Stimulated activated CD8-positive, alpha-beta memory T cell treated with anti-CD3 and anti-CD28 coated beads, Interleukin-4, amount 100 ng/mL, for 48 hours (primary cell): ENCODE measurements at regions not wholly inside any gene's neighbourhood (a gene's known extent, or its start where the extent isn't known, plus 50 kb on each side); places are given as distances from the start of the nearest gene placed in this dataset.

Source experiments
- DNase-seq: peaks from one replicate; pipeline ENCODE4 v3.0.0-alpha.2; 2020

- no peak for DNase-seq
Measured at GRCh38 chr10:130435961-130436360, 299.8 kb downstream of the GLRX3 start.

- no peak for DNase-seq
Measured at GRCh38 chr10:130438861-130439260, 302.7 kb downstream of the GLRX3 start.

- DNase-seq, result no peak
Measured at GRCh38 chr10:130439766-130440165, 303.6 kb downstream of the GLRX3 start.

GRCh38 chr10:130440494-130440893 is 304.3 kb downstream of the GLRX3 start:
- DNase-seq, result no peak

- DNase-seq, result no peak
Measured at GRCh38 chr10:130440971-130441370, 304.8 kb downstream of the GLRX3 start.

- no peak for DNase-seq
Measured at GRCh38 chr10:130443066-130443465, 306.9 kb downstream of the GLRX3 start.

GRCh38 chr10:130453036-130453720 is 317.0 kb downstream of the GLRX3 start:
- DNase-seq, result no peak

- no peak for DNase-seq
Measured at GRCh38 chr10:130453721-130454542, 317.7 kb downstream of the GLRX3 start.

- no peak for DNase-seq
Measured at GRCh38 chr10:130454543-130455000, 318.4 kb downstream of the GLRX3 start.

- no peak for DNase-seq
Measured at GRCh38 chr10:130455111-130455695, 319.0 kb downstream of the GLRX3 start.

- DNase-seq, result no peak
Measured at GRCh38 chr10:130455791-130456190, 319.6 kb downstream of the GLRX3 start.

GRCh38 chr10:130456616-130457015 is 320.4 kb downstream of the GLRX3 start:
- no peak for DNase-seq

GRCh38 chr10:130458509-130458908 is 322.3 kb downstream of the GLRX3 start:
- DNase-seq, result no peak

GRCh38 chr10:130459011-130459410 is 322.8 kb downstream of the GLRX3 start:
- no peak for DNase-seq

- DNase-seq, result no peak
Measured at GRCh38 chr10:130459851-130460490, 323.8 kb downstream of the GLRX3 start.

GRCh38 chr10:130461631-130462030 is 325.4 kb downstream of the GLRX3 start:
- DNase-seq, result no peak

GRCh38 chr10:130463104-130463875 is 327.1 kb downstream of the GLRX3 start:
- DNase-seq, result no peak

- no peak for DNase-seq
Measured at GRCh38 chr10:130463876-130464364, 327.7 kb downstream of the GLRX3 start.

- DNase-seq, result no peak
Measured at GRCh38 chr10:130464426-130464825, 328.2 kb downstream of the GLRX3 start.

- no peak for DNase-seq
Measured at GRCh38 chr10:130466271-130466997, 330.2 kb downstream of the GLRX3 start.

GRCh38 chr10:130470286-130470685 is 334.1 kb downstream of the GLRX3 start:
- no peak for DNase-seq

GRCh38 chr10:130470973-130471372 is 334.8 kb downstream of the GLRX3 start:
- no peak for DNase-seq
